Midbrain (tissue), 1 donor: ENCODE measurements at regions not wholly inside any gene's neighbourhood (a gene's known extent, or its start where the extent isn't known, plus 50 kb on each side); places are given as distances from the start of the nearest gene placed in this dataset.

Source experiments
- DNase-seq: peaks from one replicate; lab custom pipeline; 2025; lab: John Stamatoyannopoulos, UW

- no peak for DNase-seq
Measured at GRCh38 chr15:46646490-46646889, 1011.7 kb downstream of the SQOR start.

- no peak for DNase-seq
Measured at GRCh38 chr15:46647046-46647445, 1012.2 kb downstream of the SQOR start.

- DNase-seq = no peak
Measured at GRCh38 chr15:46652266-46652665, 1017.4 kb downstream of the SQOR start.

GRCh38 chr15:46654993-46655392, 1020.2 kb downstream of the SQOR start:
- no peak for DNase-seq

GRCh38 chr15:46660096-46660842, 1025.4 kb downstream of the SQOR start:
- DNase-seq = no peak

GRCh38 chr15:46670258-46670657, 1035.4 kb downstream of the SQOR start:
- no peak for DNase-seq

GRCh38 chr15:46671336-46671735, 1036.5 kb downstream of the SQOR start:
- DNase-seq = no peak

GRCh38 chr15:46672041-46672440, 1037.2 kb downstream of the SQOR start:
- no peak for DNase-seq

GRCh38 chr15:46676233-46677206, 1040.8 kb upstream of the SEMA6D start:
- no peak for DNase-seq

- no peak for DNase-seq
Measured at GRCh38 chr15:46677491-46677890, 1039.8 kb upstream of the SEMA6D start.

GRCh38 chr15:46681901-46682300, 1035.4 kb upstream of the SEMA6D start:
- no peak for DNase-seq

GRCh38 chr15:46682969-46683791, 1034.1 kb upstream of the SEMA6D start:
- DNase-seq = no peak

- DNase-seq = no peak
Measured at GRCh38 chr15:46685096-46685495, 1032.2 kb upstream of the SEMA6D start.

- DNase-seq = no peak
Measured at GRCh38 chr15:46685681-46686080, 1031.6 kb upstream of the SEMA6D start.

GRCh38 chr15:46696281-46696680, 1021.0 kb upstream of the SEMA6D start:
- DNase-seq = no peak

- no peak for DNase-seq
Measured at GRCh38 chr15:46701346-46701745, 1016.0 kb upstream of the SEMA6D start.

- no peak for DNase-seq
Measured at GRCh38 chr15:46701896-46702295, 1015.4 kb upstream of the SEMA6D start.

- DNase-seq = no peak
Measured at GRCh38 chr15:46703020-46703861, 1014.1 kb upstream of the SEMA6D start.

- no peak for DNase-seq
Measured at GRCh38 chr15:46703871-46704637, 1013.3 kb upstream of the SEMA6D start.

- no peak for DNase-seq
Measured at GRCh38 chr15:46707452-46707851, 1009.9 kb upstream of the SEMA6D start.
